ENCODE measurements at regions not wholly inside any gene's neighbourhood (a gene's known extent, or its start where the extent isn't known, plus 50 kb on each side); places are given as distances from the start of the nearest gene placed in this dataset.

GRCh38 chr17:77549726-77550366 is 408.7 kb upstream of the TNRC6C start:
- Histone ChIP-seq H3K27ac (no peak overlapping the region), H3K36me3 (no peaks in the 10 kb centered on the region), H3K9me3 (no peaks in the 10 kb centered on the region), H3K4me1 (peaks cover 0 to 6% of the 10 kb centered on the region in 2 donors), H3K4me3 (no peak overlapping the region), H3K27me3 (no peaks in the 10 kb centered on the region)
- no peak for TF ChIP-seq CTCF (IDR thresholded peaks at IDR 0.05)
- DNase-seq (ENCODE audit: low spot score), result no peak

GRCh38 chr17:77553459-77554066 is 404.9 kb upstream of the TNRC6C start:
- peaks cover 0 to 18% of the 10 kb centered on the region in 2 donors for H3K4me1 ChIP-seq

GRCh38 chr17:77555121-77555591 is 403.3 kb upstream of the TNRC6C start:
- Histone ChIP-seq H3K36me3 (no peaks in the 10 kb centered on the region), H3K4me1 (peaks cover 0 to 18% of the 10 kb centered on the region in 2 donors), H3K27me3 (no peaks in the 10 kb centered on the region), H3K27ac (peak overlapping the region; percentile 19 to 62), H3K4me3 (no peak overlapping the region), H3K9me3 (no peaks in the 10 kb centered on the region)
- DNase-seq (ENCODE audit: low spot score), result no peak
- no peak for TF ChIP-seq CTCF (IDR thresholded peaks at IDR 0.05)

More at GRCh38 chr17:77553459-77554066, 404.9 kb upstream of the TNRC6C start:
- no peaks in the 10 kb centered on the region for H3K27me3 ChIP-seq
- no peaks in the 10 kb centered on the region for H3K36me3 ChIP-seq
- DNase-seq (ENCODE audit: low spot score), result no peak
- H3K9me3 ChIP-seq, result no peaks in the 10 kb centered on the region
- TF ChIP-seq CTCF (IDR thresholded peaks at IDR 0.05), result no peak
- H3K27ac ChIP-seq, result no peak overlapping the region
- no peak overlapping the region for H3K4me3 ChIP-seq

GRCh38 chr17:77555741-77556291 is 402.7 kb upstream of the TNRC6C start:
- no peak overlapping the region for H3K4me3 ChIP-seq
- no peaks in the 10 kb centered on the region for H3K36me3 ChIP-seq
- H3K27ac ChIP-seq, result peak overlapping the region; percentile 5 to 62
- peaks cover 0 to 18% of the 10 kb centered on the region in 2 donors for H3K4me1 ChIP-seq
- H3K9me3 ChIP-seq, result no peaks in the 10 kb centered on the region
- no peak for TF ChIP-seq CTCF (IDR thresholded peaks at IDR 0.05)
- DNase-seq (ENCODE audit: low spot score), result no peak
- no peaks in the 10 kb centered on the region for H3K27me3 ChIP-seq

GRCh38 chr17:77556383-77557061 is 402.0 kb upstream of the TNRC6C start:
- no peaks in the 10 kb centered on the region for H3K9me3 ChIP-seq
- H3K4me3 ChIP-seq, result no peak overlapping the region
- DNase-seq (ENCODE audit: low spot score), result no peak
- no peaks in the 10 kb centered on the region for H3K36me3 ChIP-seq
- peak overlapping the region in 1 of 2 donors; percentile 62 for H3K27ac ChIP-seq
- H3K27me3 ChIP-seq, result no peaks in the 10 kb centered on the region
- peaks cover 0 to 18% of the 10 kb centered on the region in 2 donors for H3K4me1 ChIP-seq
- no peak for TF ChIP-seq CTCF (IDR thresholded peaks at IDR 0.05)

Data from right atrium auricular region (tissue), 2 donors.